Glutamatergic neuron (in vitro differentiated cells): ENCODE measurements at regions not wholly inside any gene's neighbourhood (a gene's known extent, or its start where the extent isn't known, plus 50 kb on each side); places are given as distances from the start of the nearest gene placed in this dataset.

Experiments used
- DNase-seq: peaks from one replicate; pipeline ENCODE4 v3.0.0; 2022
- H3K27ac Mint-ChIP-seq: one replicate; pipeline ENCODE4 v1.8.0; 2020; ENCODE audit warnings: mild to moderate bottlenecking, mixed read lengths, inconsistent platforms; ENCODE audit not compliant: unreplicated experiment
- H3K27me3 Mint-ChIP-seq: one replicate; pipeline ENCODE4 v1.8.0; 2020; ENCODE audit warnings: mild to moderate bottlenecking, moderate library complexity, mixed read lengths, inconsistent platforms; ENCODE audit not compliant: unreplicated experiment
- H3K36me3 Mint-ChIP-seq: one replicate; pipeline ENCODE4 v1.8.0; 2020; ENCODE audit warnings: mild to moderate bottlenecking, mixed read lengths, inconsistent platforms; ENCODE audit not compliant: unreplicated experiment
- H3K4me1 Mint-ChIP-seq: one replicate; pipeline ENCODE4 v1.8.0; 2020; ENCODE audit warnings: mild to moderate bottlenecking, low read depth, mixed read lengths, inconsistent platforms; ENCODE audit not compliant: unreplicated experiment
- H3K4me3 Mint-ChIP-seq: one replicate; pipeline ENCODE4 v1.8.0; 2020; ENCODE audit warnings: mild to moderate bottlenecking, mixed read lengths, inconsistent platforms; ENCODE audit not compliant: unreplicated experiment
- H3K9me3 Mint-ChIP-seq: one replicate; pipeline ENCODE4 v1.8.0; 2020; ENCODE audit warnings: mild to moderate bottlenecking, moderate library complexity, mixed read lengths, inconsistent platforms; ENCODE audit not compliant: unreplicated experiment
- CTCF ChIP-seq: fragments of 200-600 bp; sonication (generic); IDR thresholded peaks from one replicate; pipeline ENCODE4 v1.5.0; 2021; ENCODE audit not compliant: partially characterized antibody, unreplicated experiment

DNA sequence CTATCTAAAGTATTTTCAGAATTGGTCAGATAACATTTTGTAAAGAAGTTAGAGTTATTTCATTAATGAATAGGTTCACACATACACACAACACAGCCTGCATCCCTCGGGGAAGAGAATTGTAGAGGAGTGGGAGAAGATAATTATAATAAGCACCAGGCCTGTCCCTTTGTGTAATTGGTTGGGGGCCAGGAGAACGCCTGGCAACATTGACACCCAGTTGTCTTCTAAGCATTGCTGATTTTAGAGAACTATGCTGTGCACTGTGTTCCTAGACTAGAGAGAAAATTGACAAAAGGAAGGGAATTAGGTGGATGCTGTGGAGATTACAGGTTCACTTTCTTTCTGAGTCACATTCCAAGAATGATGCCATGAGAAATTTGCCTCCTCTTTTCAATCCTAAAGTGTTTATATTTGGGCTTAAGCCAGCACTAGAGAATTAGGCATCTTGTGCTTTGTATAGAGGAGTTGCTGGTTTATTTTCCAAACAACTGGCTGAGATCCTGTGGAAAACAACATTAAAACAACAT lies 247.6 kb downstream of the COX7C start:
- Mint-ChIP-seq H3K36me3 (no peaks in the 10 kb centered on the region), H3K27me3 (no peaks in the 10 kb centered on the region), H3K9me3 (peaks cover 1% of the 10 kb centered on the region), H3K27ac (no peak overlapping the region), H3K4me1 (peaks cover 14% of the 10 kb centered on the region), H3K4me3 (no peak overlapping the region)
- TF ChIP-seq CTCF = no peak
- DNase-seq = no peak

GRCh38 chr5:86866036-86866435 lies 248.3 kb downstream of the COX7C start:
- TF ChIP-seq CTCF = no peak
- DNase-seq = no peak
- H3K27me3 Mint-ChIP-seq = no peaks in the 10 kb centered on the region
- no peak overlapping the region for H3K4me3 Mint-ChIP-seq
- H3K9me3 Mint-ChIP-seq = peaks cover 1% of the 10 kb centered on the region
- no peak overlapping the region for H3K27ac Mint-ChIP-seq
- no peaks in the 10 kb centered on the region for H3K36me3 Mint-ChIP-seq
- H3K4me1 Mint-ChIP-seq = peaks cover 14% of the 10 kb centered on the region

DNA sequence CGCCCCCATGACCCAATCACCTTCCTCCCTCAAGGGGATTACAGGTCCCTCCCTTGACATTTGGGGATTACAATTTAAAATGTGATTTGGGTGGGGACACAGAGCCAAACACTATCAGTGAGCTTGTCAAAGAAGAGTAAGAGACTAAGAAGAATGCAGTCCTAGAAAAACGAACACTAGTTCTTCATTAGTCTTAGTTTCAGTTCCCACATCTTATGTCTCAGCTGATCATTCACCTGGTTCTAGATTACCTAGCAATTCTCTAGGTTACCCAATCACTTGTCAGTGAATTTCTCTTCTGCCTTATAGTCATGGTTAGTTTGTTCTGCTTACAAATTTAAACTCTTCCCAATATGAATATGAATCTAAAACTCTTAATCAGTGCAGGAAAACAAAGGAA lies 251.5 kb downstream of the COX7C start:
- H3K27me3 Mint-ChIP-seq = no peaks in the 10 kb centered on the region

DNA sequence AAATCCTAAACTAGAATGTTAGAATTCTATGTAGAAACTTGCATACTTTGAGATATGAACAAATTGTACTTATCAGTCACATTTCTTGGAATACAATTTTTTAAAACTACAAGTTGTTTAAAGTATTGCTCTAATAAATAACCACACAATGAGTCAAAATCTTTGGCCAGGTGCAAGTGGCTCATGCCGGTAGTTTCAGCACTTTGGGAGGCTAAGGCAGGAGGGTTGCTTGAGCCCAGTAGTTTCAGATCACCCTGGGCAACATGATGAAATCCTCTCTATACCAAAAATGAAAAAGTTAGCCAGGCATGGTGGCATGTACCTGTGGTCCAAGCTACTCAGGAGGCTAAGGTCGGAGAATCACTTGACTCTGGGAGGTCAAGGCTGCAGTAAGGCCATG lies 257.8 kb downstream of the COX7C start:
- no peaks in the 10 kb centered on the region for H3K36me3 Mint-ChIP-seq
- H3K4me1 Mint-ChIP-seq = peaks cover 14% of the 10 kb centered on the region
- H3K27ac Mint-ChIP-seq = no peak overlapping the region
- no peak for TF ChIP-seq CTCF
- no peaks in the 10 kb centered on the region for H3K27me3 Mint-ChIP-seq
- DNase-seq = no peak
- H3K9me3 Mint-ChIP-seq = no peaks in the 10 kb centered on the region
- no peak overlapping the region for H3K4me3 Mint-ChIP-seq

More for the DNA sequence above, 251.5 kb downstream of the COX7C start:
- H3K36me3 Mint-ChIP-seq = no peaks in the 10 kb centered on the region
- no peak overlapping the region for H3K4me3 Mint-ChIP-seq
- H3K4me1 Mint-ChIP-seq = peaks cover 6% of the 10 kb centered on the region
- H3K27ac Mint-ChIP-seq = no peak overlapping the region
- DNase-seq = no peak
- H3K9me3 Mint-ChIP-seq = peaks cover 1% of the 10 kb centered on the region
- TF ChIP-seq CTCF = no peak

DNA sequence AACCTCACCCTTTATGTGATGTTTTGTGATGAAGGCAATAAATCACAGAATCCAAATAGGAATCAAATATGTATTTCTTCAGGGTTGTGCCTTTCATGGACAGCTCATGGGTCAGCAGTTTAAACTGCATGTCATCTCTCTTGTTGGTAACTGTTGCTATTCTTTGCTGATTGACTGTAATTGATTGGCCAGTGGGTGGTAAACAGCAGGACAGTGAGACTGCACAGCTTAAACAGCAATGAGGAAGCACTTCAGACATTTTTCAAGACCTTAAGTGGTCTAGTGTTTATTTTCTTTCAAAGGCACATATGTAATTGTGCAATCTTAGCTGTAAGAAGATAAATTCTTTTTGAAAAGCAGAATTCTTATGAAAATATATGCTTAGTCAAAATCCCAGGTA lies 260.5 kb downstream of the COX7C start:
- no peaks in the 10 kb centered on the region for H3K9me3 Mint-ChIP-seq
- TF ChIP-seq CTCF = no peak
- no peak for DNase-seq
- no peaks in the 10 kb centered on the region for H3K36me3 Mint-ChIP-seq
- peak overlapping the region; percentile 11 for H3K27ac Mint-ChIP-seq
- H3K4me1 Mint-ChIP-seq = peaks cover 18% of the 10 kb centered on the region
- no peak overlapping the region for H3K4me3 Mint-ChIP-seq
- no peaks in the 10 kb centered on the region for H3K27me3 Mint-ChIP-seq
